ENCODE measurements at regions not wholly inside any gene's neighbourhood (a gene's known extent, or its start where the extent isn't known, plus 50 kb on each side); places are given as distances from the start of the nearest gene placed in this dataset.

GRCh38 chr5:52543594-52543993, 244.1 kb upstream of the ITGA1 start:
- no peak for TF ChIP-seq TEAD4 (IDR thresholded peaks at IDR 0.05)
- no peak for TF ChIP-seq MAX (IDR thresholded peaks at IDR 0.05)
- no peak for TF ChIP-seq EP300 (IDR thresholded peaks at IDR 0.05; ENCODE audit: borderline replicate concordance)
- no peak for TF ChIP-seq USF1 (IDR thresholded peaks at IDR 0.05)
- no peak for TF ChIP-seq TAF1 (IDR thresholded peaks at IDR 0.05; ENCODE audit: low read depth)
- no peak for TF ChIP-seq YY1 (IDR thresholded peaks at IDR 0.05; ENCODE audit: low read depth)
- no peak for TF ChIP-seq CEBPB (IDR thresholded peaks at IDR 0.05)
- no peak for TF ChIP-seq REST (IDR thresholded peaks at IDR 0.05; ENCODE audit: low read depth)
- no peak for TF ChIP-seq RAD21 (IDR thresholded peaks at IDR 0.05; ENCODE audit: low read depth)
- TF ChIP-seq ZBTB7A (IDR thresholded peaks at IDR 0.05; ENCODE audit: low read depth) = no peak
- TF ChIP-seq TCF12 (IDR thresholded peaks at IDR 0.05; ENCODE audit: low read depth) = no peak

Measured in Ishikawa (cell line).